NCI-H2107 treated with DMSO at 0.1 percent for 48 hours (cell line): ENCODE measurements at regions not wholly inside any gene's neighbourhood (a gene's known extent, or its start where the extent isn't known, plus 50 kb on each side); places are given as distances from the start of the nearest gene placed in this dataset.

Experiments used
- DNase-seq: peaks from one replicate; lab custom pipeline; 2025; ENCODE audit not compliant: unreplicated experiment; lab: John Stamatoyannopoulos, UW

GRCh38 chr14:35989736-35990135, 163.6 kb downstream of the BRMS1L start:
- DNase-seq = no peak

- DNase-seq = no peak
Measured at GRCh38 chr14:35988972-35989690, 163.0 kb downstream of the BRMS1L start.

DNA sequence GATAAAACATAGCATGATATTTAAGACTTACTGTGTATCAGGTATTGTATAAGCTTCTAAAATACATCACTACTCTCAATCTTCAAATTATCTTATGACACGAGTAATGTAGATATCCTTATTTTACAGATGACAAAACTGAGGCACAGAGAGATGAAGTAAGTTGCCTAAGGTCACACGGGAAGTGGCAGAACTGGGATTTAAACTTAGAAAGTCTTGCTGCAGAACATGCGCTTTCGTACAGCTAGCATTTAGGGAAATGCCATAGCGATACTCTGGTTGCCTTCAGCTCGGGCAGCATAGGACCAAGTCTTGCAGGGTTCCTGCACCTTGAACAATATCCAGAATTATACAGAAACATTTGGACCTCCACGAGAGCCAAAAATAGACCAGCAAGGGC, 162.4 kb downstream of the BRMS1L start:
- DNase-seq = no peak

DNA sequence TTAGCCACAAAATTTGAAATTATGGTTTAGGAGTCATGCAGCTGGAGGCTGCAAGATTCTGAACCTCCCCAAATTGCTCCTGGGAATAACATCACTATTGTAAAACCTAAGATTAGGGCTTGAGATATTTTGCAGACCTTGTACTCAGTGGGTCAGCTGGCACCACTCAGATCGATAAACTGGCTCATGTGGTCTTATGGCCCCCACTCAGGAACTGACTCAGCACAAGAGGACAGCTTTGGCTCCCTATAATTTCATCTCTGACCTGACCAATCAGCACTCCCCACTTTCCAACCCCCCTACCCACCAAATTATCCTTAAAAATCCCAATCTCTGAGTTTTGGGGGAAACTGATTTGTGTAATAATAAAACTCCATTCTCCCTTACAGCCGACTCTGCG, 161.6 kb downstream of the BRMS1L start:
- DNase-seq = no peak

DNA sequence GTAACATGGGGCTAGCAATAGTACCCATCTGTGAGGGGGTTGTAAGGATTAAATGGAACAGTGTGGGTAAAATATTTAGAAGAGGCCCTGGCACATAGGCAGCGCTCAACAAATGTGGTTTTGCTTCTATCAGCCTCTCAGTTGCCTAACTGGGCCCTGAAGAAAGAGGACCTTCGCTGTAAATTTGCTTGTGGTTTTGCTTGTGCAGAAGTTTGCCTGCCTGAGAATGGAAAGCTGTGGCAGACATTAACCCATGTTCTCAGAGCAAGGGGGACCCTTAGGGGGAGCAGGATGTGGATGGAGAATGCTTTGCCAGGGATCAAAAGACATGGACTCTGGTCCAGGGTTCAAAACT, 160.1 kb downstream of the BRMS1L start:
- no peak for DNase-seq

- DNase-seq = no peak
Measured at GRCh38 chr14:35985474-35986218, 159.5 kb downstream of the BRMS1L start.

DNA sequence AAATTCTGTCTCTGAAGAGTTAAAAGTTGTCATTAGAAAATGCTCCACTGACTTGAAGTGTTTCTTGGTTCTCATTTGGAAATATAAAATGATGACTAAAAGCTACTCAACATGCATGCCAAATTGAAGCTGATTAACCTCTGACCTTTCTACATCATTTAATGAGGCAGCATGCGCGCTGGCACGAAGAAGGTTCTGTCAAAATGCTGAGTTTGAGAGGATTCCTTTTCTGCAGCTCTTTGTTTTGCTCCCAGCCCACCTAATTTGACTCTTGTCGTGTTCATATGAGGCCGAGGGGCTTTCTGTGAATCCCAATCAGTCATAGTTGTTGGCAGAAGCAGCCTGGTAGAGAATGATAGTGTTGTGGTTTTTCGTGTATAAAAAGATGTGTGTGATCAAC, 153.4 kb downstream of the BRMS1L start:
- no peak for DNase-seq

- no peak for DNase-seq
Measured at GRCh38 chr14:35978561-35978960, 152.4 kb downstream of the BRMS1L start.

GRCh38 chr14:35975814-35976213, 149.7 kb downstream of the BRMS1L start:
- no peak for DNase-seq

DNA sequence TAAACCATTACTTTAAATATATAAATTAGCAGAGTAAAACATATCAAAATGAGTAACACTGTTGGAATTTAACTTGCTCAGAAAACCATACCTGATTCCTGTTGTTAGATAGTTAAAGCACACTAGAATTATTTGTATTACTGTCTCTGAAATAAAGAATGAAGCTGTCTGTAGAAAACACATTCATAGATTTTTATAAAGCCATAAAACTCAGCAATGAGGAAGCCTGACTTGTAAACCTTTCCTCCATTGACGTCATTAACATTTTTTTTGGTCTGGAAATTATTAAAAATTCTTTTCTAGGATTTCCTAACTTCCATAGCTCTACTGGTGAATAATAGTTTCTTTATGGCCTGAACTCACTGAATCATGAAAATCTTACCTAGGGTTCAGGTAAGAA, 147.6 kb downstream of the BRMS1L start:
- no peak for DNase-seq

DNA sequence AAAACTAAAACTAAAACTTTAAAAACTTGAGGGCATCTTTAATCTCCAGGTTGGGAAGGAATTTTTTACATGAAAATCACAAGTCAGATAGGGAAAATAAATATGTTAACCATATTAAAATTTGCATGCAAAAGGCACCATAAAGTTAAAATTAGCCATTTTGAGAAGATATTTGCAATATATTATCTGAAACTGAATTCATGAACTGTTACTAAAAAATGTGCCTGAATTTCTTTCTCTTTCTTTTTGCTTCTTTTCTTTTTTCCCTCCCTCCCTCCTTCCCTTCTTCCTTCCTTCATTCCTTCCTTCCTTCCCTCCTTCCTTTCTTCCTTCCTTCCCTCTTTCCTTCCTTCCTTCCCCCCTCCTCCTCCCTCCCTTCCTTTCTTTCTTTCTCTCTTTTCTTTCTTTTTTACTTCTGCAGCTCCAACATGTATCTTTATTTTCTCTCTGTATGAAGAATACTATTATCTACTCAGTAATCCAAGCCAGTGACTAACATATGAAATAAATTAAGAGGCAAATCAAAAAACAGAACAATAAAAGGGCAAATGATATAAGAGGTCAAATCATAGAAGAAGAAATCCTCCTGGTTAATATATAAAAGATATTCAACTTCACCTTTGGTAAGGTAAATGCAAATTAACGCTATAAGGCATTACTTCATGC, 146.0 kb downstream of the BRMS1L start:
- no peak for DNase-seq

DNA sequence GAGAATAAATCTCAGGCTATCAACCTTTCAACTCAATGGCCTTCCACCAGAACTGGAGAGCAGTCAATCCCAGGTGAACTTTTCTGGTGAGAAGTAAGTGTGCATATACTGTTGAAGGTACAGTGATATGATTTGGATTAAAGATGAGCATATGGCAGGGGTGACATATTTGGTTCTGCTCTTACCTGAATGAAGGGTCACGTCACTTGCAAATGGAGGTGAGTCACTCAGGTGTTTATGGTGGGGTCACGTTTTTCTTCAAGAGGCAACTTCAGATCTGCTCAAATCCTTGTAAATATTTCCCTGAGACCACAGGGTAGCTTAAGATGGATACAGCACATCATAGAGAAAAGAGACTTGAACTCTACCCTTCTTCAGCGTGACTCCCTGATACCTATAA, 143.2 kb downstream of the BRMS1L start:
- no peak for DNase-seq

DNA sequence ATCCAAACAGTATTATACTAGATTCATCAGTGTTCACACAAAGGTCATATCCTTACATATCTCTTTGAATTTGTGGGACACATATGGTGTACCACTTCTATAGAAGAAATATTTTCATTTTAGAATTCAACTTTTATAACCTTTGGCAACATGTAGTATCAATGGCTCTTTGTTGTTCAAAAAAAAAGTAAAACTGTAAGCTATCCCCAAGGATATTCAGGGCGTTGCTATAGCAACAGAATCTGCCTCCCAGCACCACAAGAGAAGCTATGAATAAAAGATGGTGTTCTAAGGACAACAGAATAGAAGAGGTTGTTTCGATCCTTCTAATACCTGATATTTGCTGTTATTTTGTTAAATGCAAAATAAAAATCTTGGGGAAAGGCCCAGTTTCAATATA, 139.3 kb downstream of the BRMS1L start:
- DNase-seq = no peak

- DNase-seq = no peak
Measured at GRCh38 chr14:35964697-35965286, 138.7 kb downstream of the BRMS1L start.

DNA sequence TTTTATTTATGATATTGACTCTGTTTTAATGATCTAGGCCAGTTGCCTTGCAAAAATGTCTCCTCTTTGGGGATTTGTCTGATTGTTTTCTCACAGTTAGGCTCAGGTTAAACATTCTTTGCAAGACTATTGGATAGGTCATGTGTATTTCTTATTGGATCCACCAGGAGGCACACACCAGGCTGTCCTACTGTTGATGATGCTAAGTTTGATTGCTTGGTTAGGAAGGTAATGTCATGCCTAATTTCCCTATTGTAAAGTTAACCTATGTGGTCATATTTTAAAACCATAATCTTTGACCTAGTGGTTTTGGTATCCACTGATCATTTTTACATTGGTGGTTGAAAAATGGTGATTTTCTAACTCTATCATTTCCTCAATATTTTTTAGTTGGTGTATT, 137.1 kb downstream of the BRMS1L start:
- no peak for DNase-seq

GRCh38 chr14:35961697-35962274, 135.6 kb downstream of the BRMS1L start:
- DNase-seq = no peak

DNA sequence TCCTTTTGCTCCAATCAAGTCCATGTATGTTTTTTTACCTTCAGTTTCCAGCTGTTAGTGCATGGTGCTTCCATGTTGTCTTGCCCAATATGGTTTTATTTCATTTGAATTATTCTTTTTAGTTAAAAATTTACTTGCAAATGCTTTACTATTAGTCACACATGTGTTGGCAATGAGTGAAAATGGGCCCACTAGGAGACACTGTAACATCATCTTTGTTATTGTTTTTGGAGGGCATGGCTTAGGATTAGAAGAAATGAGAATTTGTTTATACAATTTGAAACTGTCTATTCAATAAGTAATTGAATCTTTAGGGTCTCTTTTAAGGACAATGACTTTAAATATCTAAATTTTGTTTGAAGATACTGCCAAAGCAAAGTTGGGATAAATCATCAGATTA, 133.7 kb downstream of the BRMS1L start:
- no peak for DNase-seq

- DNase-seq = no peak
Measured at GRCh38 chr14:35958499-35958898, 132.4 kb downstream of the BRMS1L start.

GRCh38 chr14:35956376-35957085, 130.4 kb downstream of the BRMS1L start:
- DNase-seq = no peak

- no peak for DNase-seq
Measured at GRCh38 chr14:35952584-35952983, 126.4 kb downstream of the BRMS1L start.
